Calu3 (cell line): ENCODE measurements at regions not wholly inside any gene's neighbourhood (a gene's known extent, or its start where the extent isn't known, plus 50 kb on each side); places are given as distances from the start of the nearest gene placed in this dataset.
"Not testable (repeated sequence)": the region's sequence is repeated elsewhere in the genome, so short reads cannot be mapped to it uniquely, and the experiment has no call there.

ENCODE experiments used
- BruUV-seq: library from RNA; stranded (reverse); fragments of 400-500 nt; replicated peaks from 2 replicates; lab custom pipeline; 2021; lab: Mats Ljungman, UMichigan
- CTCF ChIA-PET: fragments of 300-600 bp; sonication (Branson Sonifier 250); formaldehyde crosslinking; loops from one replicate; lab custom pipeline; 2022; ENCODE audit warnings: antibody characterized with exemption; lab: Charles Lee
- DNase-seq: peaks from one replicate; pipeline ENCODE4 v3.0.0; 2022
- H3K27ac Mint-ChIP-seq: one replicate; pipeline ENCODE4 v1.8.0; 2022; ENCODE audit warnings: mixed read lengths; ENCODE audit not compliant: unreplicated experiment
- H3K27me3 Mint-ChIP-seq: one replicate; pipeline ENCODE4 v1.8.0; 2022; ENCODE audit warnings: mixed read lengths; ENCODE audit not compliant: unreplicated experiment
- H3K36me3 Mint-ChIP-seq: one replicate; pipeline ENCODE4 v1.8.0; 2022; ENCODE audit warnings: mild to moderate bottlenecking, moderate library complexity, mixed read lengths; ENCODE audit not compliant: insufficient read depth, unreplicated experiment
- H3K4me1 Mint-ChIP-seq: one replicate; pipeline ENCODE4 v1.8.0; 2022; ENCODE audit warnings: mild to moderate bottlenecking, low read depth, mixed read lengths; ENCODE audit not compliant: unreplicated experiment
- H3K4me3 Mint-ChIP-seq: one replicate; pipeline ENCODE4 v1.8.0; 2022; ENCODE audit warnings: mild to moderate bottlenecking, low read depth, moderate library complexity, mixed read lengths; ENCODE audit not compliant: unreplicated experiment
- H3K9me3 Mint-ChIP-seq: one replicate; pipeline ENCODE4 v1.8.0; 2022; ENCODE audit warnings: low read depth, mixed read lengths; ENCODE audit not compliant: unreplicated experiment
- intact Hi-C: fragments of 100-400 bp; cut with micrococcal nuclease; formaldehyde crosslinking; loops from one replicate; pipeline ENCODE4 v1.10.0; 2022; ENCODE audit not compliant: unreplicated experiment

GRCh38 chr16:32947336-32947735, 246.7 kb upstream of the TP53TG3C start:
- DNase-seq, H3K9me3 Mint-ChIP-seq, intact Hi-C loops, CTCF ChIA-PET, H3K4me3 Mint-ChIP-seq, H3K27ac Mint-ChIP-seq, BruUV-seq, H3K4me1 Mint-ChIP-seq, H3K27me3 Mint-ChIP-seq, H3K36me3 Mint-ChIP-seq: not testable (repeated sequence)

DNA sequence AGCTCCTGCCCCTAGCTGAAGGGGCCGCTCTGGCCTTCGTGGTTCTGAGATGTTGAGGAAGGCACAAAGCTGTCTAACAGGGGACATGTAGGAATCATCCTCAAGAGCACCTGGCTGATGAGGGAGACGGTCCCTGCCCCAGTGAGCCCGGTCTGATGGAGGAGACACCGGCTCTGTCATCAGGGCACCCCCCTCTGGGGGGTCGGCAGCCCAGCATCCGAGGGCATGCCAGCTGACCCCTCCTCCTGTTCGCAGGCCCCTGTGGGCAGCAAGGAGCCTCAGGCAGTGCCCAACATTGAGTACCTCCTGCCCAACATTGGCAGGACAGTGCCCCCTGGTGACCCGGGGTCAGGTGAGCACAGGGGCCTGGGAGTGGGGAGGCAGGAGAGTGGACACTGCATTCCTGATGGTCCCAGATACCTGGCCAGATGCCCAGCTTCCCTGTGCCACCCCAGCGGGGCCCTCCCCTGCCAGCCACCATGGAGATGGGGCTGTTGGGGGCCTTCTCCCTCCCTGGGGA, 247.9 kb upstream of the TP53TG3C start:
- H3K4me1 Mint-ChIP-seq, H3K9me3 Mint-ChIP-seq, DNase-seq, H3K27me3 Mint-ChIP-seq, H3K4me3 Mint-ChIP-seq, H3K36me3 Mint-ChIP-seq, H3K27ac Mint-ChIP-seq, CTCF ChIA-PET, intact Hi-C loops, BruUV-seq: not testable (repeated sequence)

GRCh38 chr16:32945311-32945710, 248.7 kb upstream of the TP53TG3C start:
- DNase-seq, CTCF ChIA-PET, H3K4me1 Mint-ChIP-seq, BruUV-seq, H3K36me3 Mint-ChIP-seq, H3K27ac Mint-ChIP-seq, H3K27me3 Mint-ChIP-seq, H3K4me3 Mint-ChIP-seq, intact Hi-C loops, H3K9me3 Mint-ChIP-seq: not testable (repeated sequence)

DNA sequence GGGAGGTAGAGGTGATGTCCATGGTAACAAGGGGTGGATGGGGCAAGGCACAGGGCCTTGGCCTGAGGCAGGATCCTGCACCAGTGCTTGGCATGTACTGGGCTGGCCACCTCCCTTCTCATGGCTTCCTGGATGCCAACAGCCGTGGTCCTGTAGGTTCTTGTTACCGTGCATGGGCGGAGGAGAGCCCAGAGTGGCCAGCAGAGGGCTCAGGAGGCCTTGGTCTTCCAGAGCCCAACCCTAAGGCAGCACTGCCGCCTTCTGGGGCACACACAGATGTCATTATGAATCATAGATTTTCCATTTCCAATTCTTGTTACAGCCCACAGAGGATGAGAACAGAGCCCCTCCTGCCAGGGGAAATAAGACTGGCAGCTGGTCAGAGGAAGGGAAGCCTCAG, 254.2 kb upstream of the TP53TG3C start:
- H3K9me3 Mint-ChIP-seq, H3K4me3 Mint-ChIP-seq, intact Hi-C loops, DNase-seq, H3K4me1 Mint-ChIP-seq, CTCF ChIA-PET, BruUV-seq, H3K27me3 Mint-ChIP-seq, H3K36me3 Mint-ChIP-seq, H3K27ac Mint-ChIP-seq: not testable (repeated sequence)

GRCh38 chr16:32937929-32938328, 256.1 kb upstream of the TP53TG3C start:
- intact Hi-C loops, H3K27ac Mint-ChIP-seq: not testable (repeated sequence)

DNA sequence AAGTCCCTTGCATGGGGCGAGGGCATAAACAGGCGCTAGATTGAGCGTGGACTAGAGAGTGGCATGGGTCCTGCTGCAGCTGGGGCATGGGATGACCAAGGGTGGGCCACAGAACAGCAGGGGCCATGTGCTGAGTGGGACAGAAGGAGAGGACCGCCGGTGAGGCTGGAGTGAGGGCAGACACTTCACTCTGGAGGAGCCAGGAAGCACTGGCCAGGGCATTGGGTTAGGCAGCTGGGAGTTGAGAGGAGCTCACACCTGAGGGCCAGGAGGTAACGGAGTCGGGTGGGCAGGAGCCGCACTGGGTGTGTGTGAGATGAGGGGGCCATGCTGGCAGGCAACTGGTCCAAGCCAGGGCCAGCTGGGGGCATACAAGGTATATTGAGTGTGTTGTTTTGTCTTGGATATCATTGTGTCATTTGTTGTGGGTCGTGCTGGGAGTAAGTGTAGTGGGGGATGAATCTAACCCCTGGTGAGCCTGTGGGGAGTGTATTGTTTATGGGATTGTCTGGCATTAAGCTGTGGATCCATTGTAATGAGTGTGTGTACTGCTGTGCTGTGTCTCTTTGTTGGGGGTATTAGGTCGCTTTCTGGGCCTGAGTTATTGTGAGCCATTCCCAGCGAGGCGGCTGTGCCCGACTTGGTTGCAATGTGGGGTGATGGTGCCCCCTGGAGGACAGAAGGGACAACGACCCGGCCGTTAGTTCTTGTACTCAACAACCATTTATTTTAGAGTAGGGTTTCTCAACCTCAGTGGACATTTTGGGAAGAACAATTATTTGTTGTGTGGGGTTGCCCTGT, 256.5 kb upstream of the TP53TG3 start:
- intact Hi-C loops, CTCF ChIA-PET, H3K9me3 Mint-ChIP-seq, H3K27me3 Mint-ChIP-seq, H3K36me3 Mint-ChIP-seq, DNase-seq, H3K4me1 Mint-ChIP-seq, BruUV-seq, H3K27ac Mint-ChIP-seq, H3K4me3 Mint-ChIP-seq: not testable (repeated sequence)

More at GRCh38 chr16:32937929-32938328, 256.1 kb upstream of the TP53TG3C start:
- H3K4me3 Mint-ChIP-seq, BruUV-seq, H3K36me3 Mint-ChIP-seq, DNase-seq, H3K4me1 Mint-ChIP-seq, H3K9me3 Mint-ChIP-seq, CTCF ChIA-PET, H3K27me3 Mint-ChIP-seq: not testable (repeated sequence)

- intact Hi-C loops, H3K27ac Mint-ChIP-seq, H3K36me3 Mint-ChIP-seq, DNase-seq, H3K4me3 Mint-ChIP-seq, H3K4me1 Mint-ChIP-seq, H3K9me3 Mint-ChIP-seq, H3K27me3 Mint-ChIP-seq, BruUV-seq, CTCF ChIA-PET: not testable (repeated sequence)
Measured at GRCh38 chr16:32925192-32925591, 249.2 kb upstream of the TP53TG3 start.

- intact Hi-C loops, H3K4me3 Mint-ChIP-seq, CTCF ChIA-PET, H3K9me3 Mint-ChIP-seq, BruUV-seq, H3K27ac Mint-ChIP-seq, DNase-seq, H3K4me1 Mint-ChIP-seq, H3K36me3 Mint-ChIP-seq, H3K27me3 Mint-ChIP-seq: not testable (repeated sequence)
Measured at GRCh38 chr16:32922578-32922977, 246.6 kb upstream of the TP53TG3 start.

DNA sequence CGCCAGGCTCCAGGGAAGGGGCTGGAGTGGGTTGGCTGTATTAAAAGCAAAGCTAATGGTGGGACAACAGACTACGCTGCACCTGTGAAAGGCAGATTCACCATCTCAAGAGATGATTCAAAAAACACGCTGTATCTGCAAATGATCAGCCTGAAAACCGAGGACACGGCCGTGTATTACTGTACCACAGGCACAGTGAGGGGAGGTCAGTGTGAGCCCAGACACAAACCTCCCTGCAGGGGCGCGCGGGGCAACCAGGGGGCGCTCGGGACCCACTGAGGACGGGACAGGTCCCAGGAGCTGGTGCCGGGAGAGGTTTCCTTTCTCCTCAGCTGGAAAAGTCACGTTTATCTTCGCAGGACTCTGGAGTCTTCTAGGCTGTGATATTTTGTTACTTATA, 239.4 kb upstream of the TP53TG3 start:
- DNase-seq, H3K9me3 Mint-ChIP-seq, H3K27me3 Mint-ChIP-seq, intact Hi-C loops, H3K4me1 Mint-ChIP-seq, H3K4me3 Mint-ChIP-seq, CTCF ChIA-PET, BruUV-seq, H3K36me3 Mint-ChIP-seq, H3K27ac Mint-ChIP-seq: not testable (repeated sequence)

DNA sequence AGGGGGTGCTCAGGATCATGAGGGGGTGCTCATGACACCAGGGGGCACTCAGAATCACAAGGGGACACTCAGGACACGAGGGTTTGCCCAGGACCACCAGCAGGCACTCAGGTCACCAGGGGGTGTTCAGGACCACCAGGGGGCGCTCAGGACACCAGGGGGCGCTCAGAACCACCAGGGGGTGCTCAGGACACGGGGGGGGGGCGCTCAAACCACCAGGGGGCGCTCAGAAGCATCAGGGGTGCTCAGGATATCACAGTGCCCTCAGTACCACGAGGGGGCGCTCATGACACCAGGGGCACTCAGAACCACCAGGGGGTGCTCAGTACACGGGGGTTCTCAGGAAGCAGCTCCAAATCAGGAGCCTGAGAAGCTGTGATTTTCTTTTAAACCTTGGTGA, 221.8 kb upstream of the TP53TG3 start:
- intact Hi-C loops, H3K27me3 Mint-ChIP-seq, BruUV-seq, H3K9me3 Mint-ChIP-seq, H3K27ac Mint-ChIP-seq, H3K4me3 Mint-ChIP-seq, DNase-seq, H3K36me3 Mint-ChIP-seq, CTCF ChIA-PET, H3K4me1 Mint-ChIP-seq: not testable (repeated sequence)
